PC-3 (cell line): ENCODE measurements at regions not wholly inside any gene's neighbourhood (a gene's known extent, or its start where the extent isn't known, plus 50 kb on each side); places are given as distances from the start of the nearest gene placed in this dataset.

Source experiments
- ATAC-seq: fragments of 200-7000 bp; cut with Tn5 transposase; 2 replicates; pipeline ENCODE4 v1.9.1; 2020; ENCODE audit warnings: mild to moderate bottlenecking, moderate library complexity
- BruUV-seq: library from RNA; stranded (reverse); fragments of 400-500 nt; replicated peaks from 2 replicates; lab custom pipeline; 2021; lab: Mats Ljungman, UMichigan
- CTCF ChIA-PET: fragments of 300-600 bp; sonication (Branson Sonifier 250); formaldehyde crosslinking; loops from one replicate; lab custom pipeline; 2022; ENCODE audit warnings: antibody characterized with exemption; lab: Charles Lee
- POLR2A ChIA-PET: fragments of 300-600 bp; sonication (Branson Sonifier 250); formaldehyde crosslinking; loops from one replicate; lab custom pipeline; 2022; ENCODE audit warnings: antibody characterized with exemption; ENCODE audit not compliant: unreplicated experiment; lab: Charles Lee
- DNase-seq: peaks from one replicate; pipeline ENCODE4 v3.0.0-alpha.2; 2015
- H2AFZ ChIP-seq: fragments of 300-600 bp; sonication (generic); 2 replicates; pipeline ENCODE4 v1.6.0; 2016; ENCODE audit warnings: antibody characterized with exemption, low read length
- H3F3A ChIP-seq: fragments of 300-600 bp; sonication (generic); one replicate; pipeline ENCODE4 v1.6.0; 2017; ENCODE audit warnings: antibody characterized with exemption, low read length, control low read depth, mild to moderate bottlenecking; ENCODE audit not compliant: unreplicated experiment
- H3K27ac ChIP-seq: fragments of 300-600 bp; sonication (generic); 2 replicates; pipeline ENCODE4 v1.5.1; 2016; ENCODE audit warnings: mild to moderate bottlenecking, low read length
- H3K27me3 ChIP-seq: fragments of 300-600 bp; sonication (generic); 2 replicates; pipeline ENCODE4 v1.6.1; 2016; ENCODE audit warnings: low read length, mixed read lengths
- H3K36me3 ChIP-seq: fragments of 300-600 bp; sonication (generic); 2 replicates; pipeline ENCODE4 v1.6.1; 2016; ENCODE audit warnings: low read depth, mixed run types, low read length, mixed read lengths
- H3K4me1 ChIP-seq: fragments of 300-600 bp; sonication (generic); 2 replicates; pipeline ENCODE4 v1.5.1; 2016; ENCODE audit warnings: low read length; ENCODE audit not compliant: insufficient read depth
- H3K4me2 ChIP-seq: fragments of 300-600 bp; sonication (generic); 2 replicates; pipeline ENCODE4 v1.6.0; 2016; ENCODE audit warnings: low read length
- H3K4me3 ChIP-seq: fragments of 300-600 bp; sonication (generic); 2 replicates; pipeline ENCODE4 v1.5.1; 2016; ENCODE audit warnings: mild to moderate bottlenecking, low read length, mixed read lengths
- H3K79me2 ChIP-seq: fragments of 300-600 bp; sonication (generic); 2 replicates; pipeline ENCODE4 v1.6.1; 2017; ENCODE audit warnings: low read length, mixed read lengths
- H3K9ac ChIP-seq: fragments of 300-600 bp; sonication (generic); 2 replicates; pipeline ENCODE4 v1.6.0; 2016; ENCODE audit warnings: mild to moderate bottlenecking, low read length
- H3K9me2 ChIP-seq: fragments of 300-600 bp; sonication (generic); replicated peaks from 2 replicates; pipeline ENCODE4 v1.6.1; 2016; ENCODE audit warnings: mixed run types, low read length, mixed read lengths
- H3K9me3 ChIP-seq: fragments of 300-600 bp; sonication (generic); 2 replicates; pipeline ENCODE4 v1.6.1; 2016; ENCODE audit warnings: low read length, mixed read lengths
- H4K20me1 ChIP-seq: fragments of 300-600 bp; sonication (generic); 2 replicates; pipeline ENCODE4 v1.6.1; 2016; ENCODE audit warnings: low read length, mixed read lengths
- CTCF ChIP-seq: fragments of 300-600 bp; sonication (generic); conservative IDR thresholded peaks from 2 replicates; pipeline ENCODE4 v1.5.1; 2017; ENCODE audit warnings: antibody characterized with exemption, low read depth, mild to moderate bottlenecking, low read length
- EZH2 ChIP-seq: fragments of 300-600 bp; sonication (generic); IDR thresholded peaks from one replicate; pipeline ENCODE4 v1.6.1; 2017; ENCODE audit warnings: antibody characterized with exemption, mild to moderate bottlenecking, low read length; ENCODE audit not compliant: unreplicated experiment
- EZH2phosphoT487 ChIP-seq: fragments of 300-600 bp; sonication (generic); IDR thresholded peaks from 2 replicates; pipeline ENCODE4 v1.6.1; 2018; ENCODE audit warnings: mild to moderate bottlenecking, antibody characterized with exemption, low read length, borderline replicate concordance
- intact Hi-C: fragments of 100-400 bp; cut with micrococcal nuclease; formaldehyde crosslinking; loops from 2 replicates; pipeline ENCODE4 v1.9.0; 2023

- Histone ChIP-seq H3K4me3 (no peak overlapping the region), H3K79me2 (no peaks in the 10 kb centered on the region), H4K20me1 (no peaks in the 10 kb centered on the region), H2AFZ (no peak overlapping the region), H3K27me3 (no peaks in the 10 kb centered on the region), H3F3A (no peaks in the 10 kb centered on the region), H3K27ac (no peak overlapping the region), H3K36me3 (no peaks in the 10 kb centered on the region), H3K9me3 (no peaks in the 10 kb centered on the region), H3K4me1 (no peaks in the 10 kb centered on the region), H3K4me2 (no peak overlapping the region), H3K9me2 (no peaks in the 10 kb centered on the region), H3K9ac (no peak overlapping the region)
- CTCF ChIA-PET: no interaction called here
- ATAC-seq (no peak), DNase-seq (no peak)
- TF ChIP-seq EZH2phosphoT487: no peak
- intact Hi-C loops: no loop called here
- POLR2A ChIA-PET: no interaction called here
- BruUV-seq: no TSS peak
Observed at GRCh38 chr1:30588311-30589073, 134.9 kb downstream of the MATN1 start.

- no peaks in the 10 kb centered on the region for H3F3A ChIP-seq
- H3K9me2 ChIP-seq: no peaks in the 10 kb centered on the region
- no peak for ATAC-seq
Observed at GRCh38 chr1:30586671-30587070, 136.7 kb downstream of the MATN1 start.

GRCh38 chr1:30579580-30579979 is 143.8 kb downstream of the MATN1 start:
- BruUV-seq: no TSS peak
- intact Hi-C loops: no loop called here
- peaks cover 10% of the 10 kb centered on the region for H3K27me3 ChIP-seq

More at GRCh38 chr1:30586671-30587070, 136.7 kb downstream of the MATN1 start:
- no peaks in the 10 kb centered on the region for H3K27me3 ChIP-seq
- intact Hi-C loops: no loop called here
- ChIA-PET POLR2A (no interaction called here), CTCF (no interaction called here)
- H3K4me2 ChIP-seq: no peak overlapping the region
- H3K4me3 ChIP-seq: no peak overlapping the region
- BruUV-seq: no TSS peak
- H2AFZ ChIP-seq: no peak overlapping the region
- no peak overlapping the region for H3K9ac ChIP-seq
- no peaks in the 10 kb centered on the region for H4K20me1 ChIP-seq
- DNase-seq: no peak
- H3K27ac ChIP-seq: no peak overlapping the region
- H3K4me1 ChIP-seq: no peaks in the 10 kb centered on the region
- H3K9me3 ChIP-seq: no peaks in the 10 kb centered on the region
- H3K36me3 ChIP-seq: no peaks in the 10 kb centered on the region
- TF ChIP-seq EZH2phosphoT487: no peak
- TF ChIP-seq CTCF: no peak
- no peak for TF ChIP-seq EZH2
- no peaks in the 10 kb centered on the region for H3K79me2 ChIP-seq

More at GRCh38 chr1:30579580-30579979, 143.8 kb downstream of the MATN1 start:
- no peaks in the 10 kb centered on the region for H3K79me2 ChIP-seq
- H3F3A ChIP-seq: no peaks in the 10 kb centered on the region
- no peaks in the 10 kb centered on the region for H3K9me2 ChIP-seq
- no peak overlapping the region for H3K27ac ChIP-seq
- POLR2A ChIA-PET: no interaction called here
- H3K9me3 ChIP-seq: no peaks in the 10 kb centered on the region
- H3K4me1 ChIP-seq: no peaks in the 10 kb centered on the region
- no peak overlapping the region for H3K9ac ChIP-seq
- no peak overlapping the region for H3K4me3 ChIP-seq
- no peak for DNase-seq
- no peak overlapping the region for H2AFZ ChIP-seq
- TF ChIP-seq EZH2phosphoT487: no peak
- CTCF ChIA-PET: no interaction called here
- no peak for ATAC-seq
- no peaks in the 10 kb centered on the region for H4K20me1 ChIP-seq
- H3K4me2 ChIP-seq: no peak overlapping the region
- no peaks in the 10 kb centered on the region for H3K36me3 ChIP-seq
